Right lobe of liver (tissue), 4 donors: ENCODE measurements at regions not wholly inside any gene's neighbourhood (a gene's known extent, or its start where the extent isn't known, plus 50 kb on each side); places are given as distances from the start of the nearest gene placed in this dataset.

ENCODE experiments used
- POLR2A ChIP-seq: fragments of 450-650 bp; IDR thresholded peaks from one replicate; pipeline ENCODE4 v1.6.1; 2017; ENCODE audit warnings: antibody characterized with exemption, mild to moderate bottlenecking
- TF ChIP-seq, protein P1 (sequence below), 4 donors: fragments of 200-600 bp in 3 of 4; fragments of 450-650 bp in 1 of 4; IDR thresholded peaks; one replicate each; pipeline versions ENCODE4 v1.5.1 to v1.8.0; 2016 to 2022; ENCODE audit warnings: antibody characterized with exemption in 4 of 4, mild to moderate bottlenecking in 2 of 4
- donor health status: DM: no; HTN: no; CAD: no.
- donor health status: DM: no; HTN: no; CAD: no.
- donor health status: DM: no; HTN: yes; CAD: no.

- TF ChIP-seq, protein P1, sequence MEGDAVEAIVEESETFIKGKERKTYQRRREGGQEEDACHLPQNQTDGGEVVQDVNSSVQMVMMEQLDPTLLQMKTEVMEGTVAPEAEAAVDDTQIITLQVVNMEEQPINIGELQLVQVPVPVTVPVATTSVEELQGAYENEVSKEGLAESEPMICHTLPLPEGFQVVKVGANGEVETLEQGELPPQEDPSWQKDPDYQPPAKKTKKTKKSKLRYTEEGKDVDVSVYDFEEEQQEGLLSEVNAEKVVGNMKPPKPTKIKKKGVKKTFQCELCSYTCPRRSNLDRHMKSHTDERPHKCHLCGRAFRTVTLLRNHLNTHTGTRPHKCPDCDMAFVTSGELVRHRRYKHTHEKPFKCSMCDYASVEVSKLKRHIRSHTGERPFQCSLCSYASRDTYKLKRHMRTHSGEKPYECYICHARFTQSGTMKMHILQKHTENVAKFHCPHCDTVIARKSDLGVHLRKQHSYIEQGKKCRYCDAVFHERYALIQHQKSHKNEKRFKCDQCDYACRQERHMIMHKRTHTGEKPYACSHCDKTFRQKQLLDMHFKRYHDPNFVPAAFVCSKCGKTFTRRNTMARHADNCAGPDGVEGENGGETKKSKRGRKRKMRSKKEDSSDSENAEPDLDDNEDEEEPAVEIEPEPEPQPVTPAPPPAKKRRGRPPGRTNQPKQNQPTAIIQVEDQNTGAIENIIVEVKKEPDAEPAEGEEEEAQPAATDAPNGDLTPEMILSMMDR (IDR thresholded peaks at IDR 0.05): no peak
- TF ChIP-seq POLR2A: no peak
Measured at GRCh38 chr9:119047513-119048307, 321.5 kb downstream of the BRINP1 start.
